ELF-1 (cell line): ENCODE measurements at regions not wholly inside any gene's neighbourhood (a gene's known extent, or its start where the extent isn't known, plus 50 kb on each side); places are given as distances from the start of the nearest gene placed in this dataset.
A peak's percentile ranks its signal among the peaks of the same experiment; 100 is the strongest.

ENCODE experiments used
- DNase-seq: peaks from one replicate; pipeline ENCODE4 v3.0.0-alpha.2; 2016; ENCODE audit warnings: low read depth, low spot score

DNA sequence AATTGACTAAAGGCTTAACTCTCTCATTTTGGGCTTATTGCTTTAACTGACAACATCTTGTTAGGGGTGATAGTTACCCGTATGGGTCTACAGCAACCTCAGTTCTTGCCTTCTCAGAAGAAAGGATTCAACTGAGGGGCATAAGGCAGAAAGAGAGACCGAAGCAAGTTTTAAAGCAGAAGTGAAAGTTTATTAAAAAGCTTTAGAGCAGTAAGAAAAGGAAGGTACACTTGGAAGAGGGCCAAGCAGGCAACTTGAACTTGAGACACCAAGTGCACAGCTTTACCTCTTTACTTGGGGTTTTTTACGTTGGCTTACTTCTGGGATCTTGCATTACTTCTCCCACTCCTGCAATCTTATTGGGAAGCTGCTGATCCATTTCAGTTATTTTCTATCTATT lies 246.9 kb upstream of the PRR20A start:
- no peak for DNase-seq

GRCh38 chr13:56900549-56901279 lies 240.0 kb upstream of the PRR20A start:
- no peak for DNase-seq

GRCh38 chr13:56902276-56902675 lies 238.4 kb upstream of the PRR20A start:
- no peak for DNase-seq

DNA sequence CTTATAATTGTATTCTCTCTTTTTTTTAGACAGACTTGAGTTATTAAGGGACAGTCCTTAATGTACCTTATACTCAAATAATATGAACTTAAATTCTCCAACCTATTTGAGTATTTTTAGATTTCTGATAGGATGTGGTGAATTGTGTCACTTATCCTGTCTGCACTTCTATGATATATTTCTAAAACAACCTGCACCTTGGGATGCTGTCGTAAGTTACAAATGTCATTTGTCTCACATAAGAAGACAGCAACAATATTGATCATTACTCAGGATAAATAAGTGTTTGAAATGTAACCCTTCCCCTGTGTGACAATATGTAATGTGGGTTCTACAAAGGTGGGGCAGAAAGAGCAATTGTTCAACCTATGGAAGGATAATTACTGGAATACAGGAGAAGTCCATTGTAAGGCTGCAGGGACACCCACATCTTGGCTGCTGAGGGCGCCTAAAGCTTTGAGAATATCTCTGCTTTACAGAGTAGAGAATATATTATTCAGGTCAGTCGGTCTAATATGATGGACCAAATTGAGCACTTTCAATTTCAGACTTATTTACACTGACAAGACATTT lies 236.9 kb upstream of the PRR20A start:
- DNase-seq: no peak

DNA sequence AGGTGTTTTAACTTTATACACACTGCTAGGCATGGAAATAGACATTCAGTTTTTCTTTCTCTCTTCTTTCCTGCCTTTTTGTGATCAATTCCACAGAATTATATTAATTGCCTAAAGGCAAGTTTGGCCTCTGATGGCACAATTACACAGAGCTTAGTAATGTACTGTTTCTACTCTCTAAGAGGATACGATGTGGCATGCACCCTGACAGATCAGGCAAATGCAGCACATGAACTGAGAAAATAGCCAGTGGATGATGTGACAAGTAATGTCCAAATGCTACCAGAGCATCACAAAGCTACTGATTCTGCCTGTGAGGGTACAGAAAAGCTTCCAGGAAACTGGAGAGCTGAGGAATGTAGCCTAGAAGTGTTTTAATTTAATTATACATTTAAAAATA lies 233.8 kb upstream of the PRR20A start:
- no peak for DNase-seq

GRCh38 chr13:56907766-56908165 lies 233.0 kb upstream of the PRR20A start:
- no peak for DNase-seq

GRCh38 chr13:56909896-56910600 lies 230.7 kb upstream of the PRR20A start:
- no peak for DNase-seq

GRCh38 chr13:56917966-56918365 lies 222.8 kb upstream of the PRR20A start:
- DNase-seq: no peak

- DNase-seq: no peak
These were observed 217.0 kb upstream of the PRR20A start for GRCh38 chr13:56923626-56924140.

GRCh38 chr13:56924401-56924800 lies 216.3 kb upstream of the PRR20A start:
- no peak for DNase-seq

DNA sequence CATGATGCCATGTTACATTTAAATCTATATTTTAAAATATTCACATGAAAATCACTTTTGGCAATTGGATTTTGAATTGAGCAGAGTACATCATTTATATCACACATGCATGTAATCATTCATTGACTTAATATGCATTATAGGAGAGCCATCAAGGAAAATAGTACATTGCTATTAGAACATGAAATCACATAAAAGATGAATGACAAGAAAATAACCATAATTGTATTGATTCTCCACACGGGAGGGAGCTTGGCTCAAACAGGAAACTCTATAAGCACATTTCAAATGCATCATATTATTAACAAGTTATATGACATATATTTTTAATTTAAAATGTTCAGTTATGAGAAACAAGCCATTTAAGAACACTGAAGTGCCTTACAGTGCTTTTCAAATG lies 208.6 kb upstream of the PRR20A start:
- DNase-seq: no peak

DNA sequence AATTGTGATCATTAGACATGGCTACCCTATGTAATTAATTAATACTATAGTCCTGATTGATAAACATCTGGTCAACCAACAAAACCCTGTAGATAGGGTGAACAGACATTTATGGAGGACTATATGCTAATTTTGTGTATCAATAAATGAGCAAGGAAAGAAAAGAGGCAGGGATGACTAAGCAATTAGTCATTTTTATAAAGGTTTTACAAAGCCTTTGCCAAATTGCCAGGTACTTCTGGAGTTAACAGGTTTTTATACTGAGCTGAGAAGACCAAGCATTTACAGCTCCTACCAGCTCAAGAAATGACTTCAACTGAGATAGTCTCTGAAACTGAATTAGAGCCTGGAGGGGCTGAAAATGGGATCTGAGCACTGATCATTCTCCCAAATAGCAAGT lies 186.8 kb upstream of the PRR20A start:
- no peak for DNase-seq

DNA sequence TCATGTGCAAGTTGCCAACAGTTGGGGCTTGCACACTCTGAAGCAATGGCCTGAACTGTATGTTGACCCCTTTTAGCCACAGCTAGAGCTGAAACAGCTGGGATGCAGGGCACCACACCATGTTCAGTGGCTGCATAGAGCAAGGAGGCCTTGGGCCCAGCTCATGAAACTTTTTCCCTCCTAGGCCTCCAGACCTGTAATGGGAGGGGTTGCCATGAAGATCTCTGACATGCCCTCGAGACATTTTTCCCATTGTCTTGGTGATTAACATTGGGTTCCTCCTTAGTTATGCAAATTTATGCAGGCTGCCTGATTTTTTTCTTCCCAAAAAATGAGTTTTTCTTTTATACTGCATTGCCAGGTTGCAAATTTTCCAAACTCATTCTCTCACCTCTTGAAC lies 165.1 kb upstream of the PRR20A start:
- peak; percentile 44 for DNase-seq

DNA sequence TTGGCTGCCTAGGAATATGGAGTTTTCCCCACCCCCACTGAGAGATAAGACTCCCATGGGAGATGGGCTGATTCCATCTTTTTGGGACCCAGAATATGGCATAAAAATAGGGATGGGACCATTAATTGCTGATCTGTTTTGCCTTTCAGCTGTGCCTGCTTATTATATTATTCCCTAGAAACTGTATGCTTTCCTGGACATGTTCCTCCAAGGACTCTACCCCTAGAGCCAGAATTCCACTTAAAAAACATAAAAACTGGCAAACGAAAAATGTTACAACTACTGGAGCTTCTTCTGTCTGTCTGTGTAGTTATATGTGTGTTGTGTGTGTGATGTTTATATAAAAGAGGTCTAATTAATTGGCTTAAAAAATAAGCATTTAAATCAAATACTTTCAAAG lies 159.9 kb upstream of the PRR20A start:
- DNase-seq: no peak

DNA sequence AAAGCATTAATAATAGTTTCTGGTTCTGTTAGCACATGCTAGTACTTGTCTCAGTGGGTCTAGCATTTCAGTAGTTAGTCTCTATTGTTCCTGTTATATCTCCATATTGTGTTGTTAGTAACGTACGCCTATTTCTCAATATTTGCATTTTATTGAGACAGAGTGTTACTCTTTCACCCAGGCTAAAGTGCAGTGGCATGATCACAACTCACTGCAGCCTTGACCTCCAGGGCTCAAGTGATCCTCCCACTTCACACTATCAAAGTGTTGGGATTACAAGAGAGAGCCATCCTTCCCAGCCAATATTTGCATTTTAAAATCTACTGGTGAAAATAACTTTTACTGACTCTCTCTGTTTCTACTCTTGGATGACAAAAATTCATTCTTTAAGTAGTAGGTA lies 154.6 kb upstream of the PRR20A start:
- DNase-seq: no peak

DNA sequence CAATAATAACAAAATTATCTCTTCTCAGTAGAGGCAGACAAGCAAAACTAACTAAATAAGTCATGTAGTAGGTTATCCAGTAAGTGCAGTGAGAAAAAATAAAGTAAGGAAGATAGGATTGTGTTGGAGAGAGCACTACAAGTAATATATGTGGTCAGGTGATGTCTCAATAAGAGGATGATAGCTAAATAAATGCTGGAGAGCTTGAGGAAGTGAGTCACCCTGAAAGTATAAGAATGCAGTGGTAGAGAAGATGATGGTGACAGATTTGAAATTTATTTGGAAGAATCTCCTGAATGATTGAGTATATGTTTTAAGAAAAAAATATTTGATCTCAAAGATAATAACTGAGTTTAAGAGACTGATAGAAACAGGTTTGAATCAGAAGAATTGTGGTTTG lies 152.2 kb upstream of the PRR20A start:
- DNase-seq: no peak

DNA sequence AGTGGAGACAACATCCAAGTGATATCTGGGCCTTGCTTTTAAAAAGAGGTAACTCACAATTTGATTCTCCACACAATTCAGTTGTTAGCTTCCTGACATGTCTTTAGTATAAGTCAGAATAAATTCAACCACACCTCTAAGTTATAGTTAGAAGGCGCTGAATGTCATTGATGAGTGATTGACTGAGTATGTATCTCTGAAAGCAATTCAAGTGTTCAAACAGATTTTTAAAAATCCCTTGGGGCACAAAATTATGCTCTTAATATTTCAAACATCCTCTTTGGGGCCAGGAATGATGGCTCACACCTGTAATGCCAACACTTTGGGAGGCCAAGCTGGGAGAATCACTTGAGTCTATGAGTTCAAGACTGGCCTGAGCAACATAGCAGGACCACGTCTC lies 137.0 kb upstream of the PRR20A start:
- no peak for DNase-seq

GRCh38 chr13:57017357-57017756 lies 123.4 kb upstream of the PRR20A start:
- DNase-seq: no peak

GRCh38 chr13:57018915-57019314 lies 121.8 kb upstream of the PRR20A start:
- no peak for DNase-seq

- no peak for DNase-seq
These were observed 110.0 kb upstream of the PRR20A start for GRCh38 chr13:57030671-57031070.

GRCh38 chr13:57036290-57036689 lies 104.4 kb upstream of the PRR20A start:
- DNase-seq: no peak

DNA sequence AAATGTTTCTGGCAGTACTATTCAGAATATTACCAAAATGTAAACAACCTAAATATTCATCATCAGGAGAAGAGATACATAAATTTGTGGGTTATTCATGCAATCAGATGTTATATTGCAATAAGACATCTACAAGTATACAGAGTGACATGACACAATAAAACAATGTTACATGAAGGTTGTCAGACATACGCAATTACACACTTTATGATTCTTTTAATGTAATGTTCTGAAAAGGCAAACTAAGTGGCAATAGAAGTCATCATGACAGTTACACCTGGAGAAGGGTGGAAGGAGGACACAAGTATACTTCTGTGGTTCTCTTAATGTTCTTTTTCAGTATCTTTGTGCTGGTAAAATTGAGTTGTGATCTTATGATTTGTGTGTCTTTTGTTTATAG lies 95.8 kb upstream of the PRR20A start:
- no peak for DNase-seq
